AG10803 (cell line): ENCODE measurements at regions not wholly inside any gene's neighbourhood (a gene's known extent, or its start where the extent isn't known, plus 50 kb on each side); places are given as distances from the start of the nearest gene placed in this dataset.

Experiments used
- DNase-seq: peaks from one replicate; pipeline ENCODE4 v3.0.0; 2010; ENCODE audit warnings: low read depth
- H3K4me3 ChIP-seq: 2 replicates; pipeline ENCODE4 v1.5.1; 2011; ENCODE audit warnings: mild to moderate bottlenecking, low read length, control low read depth
- CTCF ChIP-seq: conservative IDR thresholded peaks from 2 replicates; pipeline ENCODE4 v1.5.1; 2011; ENCODE audit warnings: mild to moderate bottlenecking, low read length, control low read depth, inconsistent platforms

- DNase-seq = no peak
- no peak for TF ChIP-seq CTCF
- no peak overlapping the region for H3K4me3 ChIP-seq
These were observed 698.5 kb downstream of the OTOL1 start for GRCh38 chr3:162195147-162195546.

- H3K4me3 ChIP-seq = no peak overlapping the region
- TF ChIP-seq CTCF = no peak
- no peak for DNase-seq
These were observed 700.4 kb downstream of the OTOL1 start for GRCh38 chr3:162196964-162197363.

GRCh38 chr3:162200836-162201235 lies 704.2 kb downstream of the OTOL1 start:
- H3K4me3 ChIP-seq = no peak overlapping the region
- no peak for DNase-seq
- no peak for TF ChIP-seq CTCF

GRCh38 chr3:162206648-162207047 lies 710.0 kb downstream of the OTOL1 start:
- no peak overlapping the region for H3K4me3 ChIP-seq
- DNase-seq = no peak
- TF ChIP-seq CTCF = no peak

- DNase-seq = peak; percentile 3
- H3K4me3 ChIP-seq = no peak overlapping the region
- TF ChIP-seq CTCF = no peak
These were observed 714.9 kb downstream of the OTOL1 start for GRCh38 chr3:162211470-162211869.

GRCh38 chr3:162213196-162213595 lies 716.6 kb downstream of the OTOL1 start:
- no peak for TF ChIP-seq CTCF
- DNase-seq = no peak
- H3K4me3 ChIP-seq = no peak overlapping the region

- no peak for TF ChIP-seq CTCF
- DNase-seq = no peak
- no peak overlapping the region for H3K4me3 ChIP-seq
These were observed 717.3 kb downstream of the OTOL1 start for GRCh38 chr3:162213956-162214355.
